HG03066 (cell line): ENCODE measurements at regions not wholly inside any gene's neighbourhood (a gene's known extent, or its start where the extent isn't known, plus 50 kb on each side); places are given as distances from the start of the nearest gene placed in this dataset.
"Not testable (repeated sequence)": the region's sequence is repeated elsewhere in the genome, so short reads cannot be mapped to it uniquely, and the experiment has no call there.

Experiments
- ATAC-seq: cut with Tn5 transposase; IDR thresholded peaks from one replicate; pipeline ENCODE4 v1.9.1; 2021; ENCODE audit warnings: low read depth; ENCODE audit not compliant: unreplicated experiment

- ATAC-seq, result no peak
Observed at GRCh38 chr1:229851511-229851910, 215.5 kb upstream of the GALNT2 start.

GRCh38 chr1:229853751-229854150 lies 213.3 kb upstream of the GALNT2 start:
- ATAC-seq, result no peak

- ATAC-seq, result no peak
Observed at GRCh38 chr1:229854620-229855019, 212.4 kb upstream of the GALNT2 start.

GRCh38 chr1:229856009-229856650 lies 210.9 kb upstream of the GALNT2 start:
- peak; percentile 94 for ATAC-seq

GRCh38 chr1:229857585-229857984 lies 209.5 kb upstream of the GALNT2 start:
- ATAC-seq, result no peak

- ATAC-seq, result no peak
Observed at GRCh38 chr1:229859026-229859425, 208.0 kb upstream of the GALNT2 start.

GRCh38 chr1:229860926-229861325 lies 206.1 kb upstream of the GALNT2 start:
- no peak for ATAC-seq

- no peak for ATAC-seq
Observed at GRCh38 chr1:229862017-229862774, 204.8 kb upstream of the GALNT2 start.

GRCh38 chr1:229863651-229864545 lies 203.1 kb upstream of the GALNT2 start:
- no peak for ATAC-seq

- no peak for ATAC-seq
Observed at GRCh38 chr1:229864686-229865230, 202.3 kb upstream of the GALNT2 start.

GRCh38 chr1:229865321-229865720 lies 201.7 kb upstream of the GALNT2 start:
- not testable (repeated sequence) for ATAC-seq

GRCh38 chr1:229867726-229868125 lies 199.3 kb upstream of the GALNT2 start:
- no peak for ATAC-seq

GRCh38 chr1:229869240-229869639 lies 197.8 kb upstream of the GALNT2 start:
- ATAC-seq, result no peak

GRCh38 chr1:229869687-229870086 lies 197.4 kb upstream of the GALNT2 start:
- no peak for ATAC-seq

GRCh38 chr1:229870381-229870780 lies 196.7 kb upstream of the GALNT2 start:
- ATAC-seq, result no peak

GRCh38 chr1:229871078-229871676 lies 195.9 kb upstream of the GALNT2 start:
- ATAC-seq, result no peak

GRCh38 chr1:229874136-229874535 lies 192.9 kb upstream of the GALNT2 start:
- no peak for ATAC-seq

GRCh38 chr1:229874609-229875008 lies 192.4 kb upstream of the GALNT2 start:
- ATAC-seq, result no peak

GRCh38 chr1:229875086-229875485 lies 192.0 kb upstream of the GALNT2 start:
- no peak for ATAC-seq

- no peak for ATAC-seq
Observed at GRCh38 chr1:229879746-229880145, 187.3 kb upstream of the GALNT2 start.
